H1 (cell line): ENCODE measurements at regions not wholly inside any gene's neighbourhood (a gene's known extent, or its start where the extent isn't known, plus 50 kb on each side); places are given as distances from the start of the nearest gene placed in this dataset.

Experiments
- CTCF ChIA-PET: fragments of 300-600 bp; sonication (Branson Sonifier 250); formaldehyde crosslinking; loops from one replicate; lab custom pipeline; 2021; ENCODE audit not compliant: partially characterized antibody; lab: Charles Lee
- POLR2A ChIA-PET: fragments of 300-600 bp; sonication (Branson Sonifier 250); formaldehyde crosslinking; loops from one replicate; lab custom pipeline; 2021; ENCODE audit warnings: inconsistent platforms; ENCODE audit not compliant: partially characterized antibody; lab: Charles Lee
- DNase-seq, 2 experiments: peaks; one replicate each; pipeline versions ENCODE4 v3.0.0 to v3.0.0-alpha.2; 2010 to 2022; ENCODE audit warnings: low spot score in 2 of 2, low read depth in 1 of 2, mixed read lengths in 1 of 2
- FAIRE-seq: peaks from 2 replicates; lab custom pipeline; 2011; peaks lifted over from hg19 to GRCh38; lab: Jason Lieb, UNC
- H2AFZ ChIP-seq: 2 replicates; pipeline ENCODE4 v1.8.1; 2012; ENCODE audit warnings: low read length, inconsistent platforms
- H2AK5ac ChIP-seq: 2 replicates; pipeline ENCODE4 v1.6.1; 2013; ENCODE audit warnings: low read depth, low read length
- H2BK120ac ChIP-seq: replicated peaks from 2 replicates; pipeline ENCODE3; 2013; ENCODE audit warnings: low read depth, low read length, inconsistent platforms
- H2BK12ac ChIP-seq: 2 replicates; pipeline ENCODE4 v1.6.1; 2013; ENCODE audit warnings: low read depth, low read length
- H2BK15ac ChIP-seq: 2 replicates; pipeline ENCODE4 v1.6.1; 2013; ENCODE audit warnings: low read length
- H2BK20ac ChIP-seq: 2 replicates; pipeline ENCODE4 v1.6.1; 2013; ENCODE audit warnings: low read length
- H2BK5ac ChIP-seq: 2 replicates; pipeline ENCODE4 v1.6.1; 2013; ENCODE audit warnings: low read depth, low read length
- H3K14ac ChIP-seq: 2 replicates; pipeline ENCODE4 v1.6.1; 2013; ENCODE audit warnings: inconsistent platforms; ENCODE audit not compliant: insufficient read length
- H3K18ac ChIP-seq: 2 replicates; pipeline ENCODE4 v1.6.1; 2013; ENCODE audit warnings: low read length; ENCODE audit errors: extremely low read depth
- H3K23ac ChIP-seq: 2 replicates; pipeline ENCODE4 v1.6.1; 2013; ENCODE audit warnings: inconsistent platforms; ENCODE audit not compliant: insufficient read length
- H3K23me2 ChIP-seq: 2 replicates; pipeline ENCODE4 v1.6.1; 2013; ENCODE audit warnings: low read depth, low read length
- H3K27ac ChIP-seq: 2 replicates; pipeline ENCODE4 v1.6.1; 2011; ENCODE audit warnings: low read depth, low read length, inconsistent platforms
- H3K27me3 ChIP-seq, 4 experiments: replicated peaks in 1 of 4; 1 replicate in 1 of 4; 2 replicates in 3 of 4; pipeline versions ENCODE4 v1.6.1 to v1.8.1; 2011 to 2013; ENCODE audit warnings: low read length in 3 of 4, mild to moderate bottlenecking in 3 of 4, inconsistent platforms in 2 of 4, mixed read lengths in 2 of 4, moderate library complexity in 1 of 4; ENCODE audit not compliant: control insufficient read depth in 3 of 4, insufficient read depth in 3 of 4; ENCODE audit errors: extremely low read depth in 1 of 4
- H3K36me3 ChIP-seq, 4 experiments: 2 replicates each; pipeline versions ENCODE4 v1.6.1 to v1.8.1; 2011 to 2013; ENCODE audit warnings: mild to moderate bottlenecking in 4 of 4, low read length in 3 of 4, moderate library complexity in 2 of 4, control low read depth in 1 of 4, inconsistent platforms in 1 of 4; ENCODE audit not compliant: insufficient read depth in 4 of 4, control insufficient read depth in 2 of 4
- H3K4ac ChIP-seq: replicated peaks from 2 replicates; pipeline ENCODE3; 2013; ENCODE audit warnings: low read length, low read depth, mixed read lengths, inconsistent platforms; ENCODE audit not compliant: insufficient read length
- H3K4me1 ChIP-seq, 4 experiments: replicated peaks in 1 of 4; 1 replicate in 1 of 4; 2 replicates in 3 of 4; pipeline versions ENCODE4 v1.6.1 to v1.8.1; 2011 to 2013; ENCODE audit warnings: low read length in 3 of 4, inconsistent platforms in 2 of 4, mixed read lengths in 1 of 4; ENCODE audit not compliant: insufficient read depth in 4 of 4, control insufficient read depth in 3 of 4
- H3K4me2 ChIP-seq, 2 experiments: 2 replicates each; pipeline versions ENCODE4 v1.6.1 to v1.8.1; 2011 to 2013; ENCODE audit warnings: low read depth in 2 of 2, low read length in 2 of 2, control low read depth in 1 of 2, inconsistent platforms in 1 of 2, mild to moderate bottlenecking in 1 of 2; ENCODE audit not compliant: insufficient read depth in 1 of 2
- H3K4me3 ChIP-seq, 4 experiments: fragments of 200-600, 300-600 bp in 1 of 4; sonication (generic), shearing (Covaris generic), sonication (Bioruptor Twin) in 1 of 4; 2 replicates each; pipeline versions ENCODE4 v1.5.1 to v1.8.1; 2011 to 2016; ENCODE audit warnings: low read length in 4 of 4, low read depth in 3 of 4, control low read depth in 2 of 4, inconsistent platforms in 2 of 4, mild to moderate bottlenecking in 2 of 4, mixed read lengths in 1 of 4, moderate library complexity in 1 of 4; ENCODE audit not compliant: insufficient read depth in 2 of 4; ENCODE audit errors: extremely low read depth in 1 of 4
- H3K56ac ChIP-seq: replicated peaks from 2 replicates; pipeline ENCODE3; 2013; ENCODE audit warnings: low read depth, mild to moderate bottlenecking, mixed read lengths, low read length, inconsistent platforms; ENCODE audit not compliant: insufficient read length
- H3K79me1 ChIP-seq: 2 replicates; pipeline ENCODE4 v1.6.1; 2013; ENCODE audit warnings: low read depth, low read length, control low read depth
- H3K79me2 ChIP-seq, 2 experiments: 2 replicates each; pipeline versions ENCODE4 v1.6.1 to v1.8.1; 2012 to 2013; ENCODE audit warnings: low read length in 2 of 2, mild to moderate bottlenecking in 2 of 2, inconsistent platforms in 1 of 2; ENCODE audit not compliant: insufficient read depth in 2 of 2, control insufficient read depth in 1 of 2
- H3K9ac ChIP-seq, 4 experiments: replicated peaks in 1 of 4; 1 replicate in 1 of 4; 2 replicates in 3 of 4; pipeline versions ENCODE4 v1.6.1 to v1.8.1; 2011 to 2013; ENCODE audit warnings: low read depth in 3 of 4, low read length in 3 of 4, control low read depth in 2 of 4, mild to moderate bottlenecking in 2 of 4, moderate library complexity in 2 of 4, inconsistent platforms in 1 of 4; ENCODE audit errors: extremely low read depth in 1 of 4
- H3K9me3 ChIP-seq, 2 experiments: 2 replicates each; pipeline versions ENCODE4 v1.6.1 to v1.8.1; 2012 to 2013; ENCODE audit warnings: mild to moderate bottlenecking in 2 of 2, moderate library complexity in 2 of 2, control low read depth in 1 of 2, inconsistent platforms in 1 of 2, low read depth in 1 of 2, low read length in 1 of 2, mixed read lengths in 1 of 2; ENCODE audit not compliant: insufficient read depth in 2 of 2
- H4K20me1 ChIP-seq, 2 experiments: replicated peaks in 1 of 2; 2 replicates each; pipeline versions ENCODE3 to v1.8.1; 2011 to 2013; ENCODE audit warnings: inconsistent platforms in 2 of 2, low read length in 2 of 2, mild to moderate bottlenecking in 1 of 2; ENCODE audit not compliant: insufficient read depth in 2 of 2, control insufficient read depth in 1 of 2
- H4K5ac ChIP-seq: 2 replicates; pipeline ENCODE4 v1.6.1; 2013; ENCODE audit warnings: low read length, low read depth, mixed read lengths, inconsistent platforms; ENCODE audit not compliant: insufficient read length
- H4K8ac ChIP-seq: 2 replicates; pipeline ENCODE4 v1.8.0; 2013; ENCODE audit warnings: mild to moderate bottlenecking, moderate library complexity, low read length, inconsistent platforms; ENCODE audit not compliant: insufficient read depth; ENCODE audit errors: extremely low read depth
- H4K91ac ChIP-seq: replicated peaks from 2 replicates; pipeline ENCODE3; 2013; ENCODE audit warnings: low read length, mixed read lengths, inconsistent platforms; ENCODE audit not compliant: insufficient read length
- ASH2L ChIP-seq: fragments of 200-600, 300-600 bp; sonication (generic); IDR thresholded peaks from one replicate; pipeline ENCODE4 v1.7.1; 2017; ENCODE audit warnings: low read length
- BACH1 ChIP-seq: IDR thresholded peaks from 2 replicates; pipeline ENCODE4 v1.6.1; 2012; ENCODE audit warnings: low read length, improper control_type of control experiment
- BRCA1 ChIP-seq: IDR thresholded peaks from 2 replicates; pipeline ENCODE4 v1.6.1; 2012; ENCODE audit warnings: low read depth, low read length, improper control_type of control experiment
- CHD1 ChIP-seq: IDR thresholded peaks from 2 replicates; pipeline ENCODE4 v1.6.1; 2012; ENCODE audit warnings: low read depth, low read length, improper control_type of control experiment
- EGR1 ChIP-seq: IDR thresholded peaks from 2 replicates; pipeline ENCODE4 v1.6.1; 2011; ENCODE audit warnings: low read depth, low read length, borderline replicate concordance
- GABPA ChIP-seq: IDR thresholded peaks from 2 replicates; pipeline ENCODE4 v1.6.1; 2011; ENCODE audit warnings: mild to moderate bottlenecking, low read length, moderate library complexity, borderline replicate concordance; ENCODE audit not compliant: insufficient read depth
- POLR2A ChIP-seq, 2 experiments: IDR thresholded peaks; 1 replicate in 1 of 2; 2 replicates in 1 of 2; pipeline ENCODE4 v1.6.1; 2011; ENCODE audit warnings: low read depth in 2 of 2, low read length in 2 of 2, mild to moderate bottlenecking in 2 of 2; ENCODE audit errors: control extremely low read depth in 1 of 2
- POLR2AphosphoS5 ChIP-seq: IDR thresholded peaks from 2 replicates; pipeline ENCODE4 v1.6.1; 2011; ENCODE audit warnings: low read depth, low read length
- RAD21 ChIP-seq, 2 experiments: IDR thresholded peaks in 1 of 2; conservative IDR thresholded peaks in 1 of 2; 2 replicates each; pipeline ENCODE4 v1.6.1; 2011; ENCODE audit warnings: low read depth in 2 of 2, low read length in 2 of 2, improper control_type of control experiment in 1 of 2, inconsistent platforms in 1 of 2, mild to moderate bottlenecking in 1 of 2, moderate library complexity in 1 of 2
- RFX5 ChIP-seq: IDR thresholded peaks from 2 replicates; pipeline ENCODE4 v1.6.1; 2011; ENCODE audit warnings: low read depth, low read length, improper control_type of control experiment, borderline replicate concordance
- SAP30 ChIP-seq: fragments of 300-600 bp; sonication (generic); IDR thresholded peaks from 2 replicates; pipeline ENCODE4 v1.7.1; 2012; ENCODE audit warnings: low read length, moderate library complexity, mild to moderate bottlenecking, inconsistent platforms; ENCODE audit not compliant: insufficient read depth, insufficient replicate concordance
- SP2 ChIP-seq: IDR thresholded peaks from 2 replicates; pipeline ENCODE4 v1.6.1; 2012; ENCODE audit warnings: mild to moderate bottlenecking, low read length, inconsistent platforms
- SUZ12 ChIP-seq: fragments of 200-600 bp; sonication (generic); IDR thresholded peaks from 2 replicates; pipeline ENCODE4 v1.6.1; 2012; ENCODE audit warnings: mild to moderate bottlenecking, inconsistent platforms, low read length, moderate library complexity, mixed read lengths
- WGBS, 2 experiments: shearing (Covaris generic) in 1 of 2; methylation state at CpG; one replicate each; pipeline versions ENCODE4 v1.1.6 to v1.1.7; 2013 to 2015; ENCODE audit warnings: low lambda C conversion rate in 2 of 2, mixed read lengths in 2 of 2, inconsistent platforms in 1 of 2, low coverage in 1 of 2, missing lambda C conversion rate in 1 of 2; ENCODE audit not compliant: insufficient replicate concordance in 2 of 2, insufficient coverage in 1 of 2, insufficient read length in 1 of 2; ENCODE audit errors: extremely low coverage in 1 of 2, missing lambda C conversion rate in 1 of 2; 5-methylcytosine and 5-hydroxymethylcytosine counted together
- TF ChIP-seq, protein P1 (sequence below), 3 experiments: IDR thresholded peaks; 1 replicate in 2 of 3; 2 replicates in 1 of 3; pipeline versions ENCODE4 v1.5.1 to v1.6.1; 2011; ENCODE audit warnings: low read length in 3 of 3, mild to moderate bottlenecking in 3 of 3, inconsistent platforms in 2 of 3, low read depth in 1 of 3, moderate library complexity in 1 of 3; ENCODE audit not compliant: insufficient read depth in 1 of 3; ENCODE audit errors: control extremely low read depth in 1 of 3

DNA sequence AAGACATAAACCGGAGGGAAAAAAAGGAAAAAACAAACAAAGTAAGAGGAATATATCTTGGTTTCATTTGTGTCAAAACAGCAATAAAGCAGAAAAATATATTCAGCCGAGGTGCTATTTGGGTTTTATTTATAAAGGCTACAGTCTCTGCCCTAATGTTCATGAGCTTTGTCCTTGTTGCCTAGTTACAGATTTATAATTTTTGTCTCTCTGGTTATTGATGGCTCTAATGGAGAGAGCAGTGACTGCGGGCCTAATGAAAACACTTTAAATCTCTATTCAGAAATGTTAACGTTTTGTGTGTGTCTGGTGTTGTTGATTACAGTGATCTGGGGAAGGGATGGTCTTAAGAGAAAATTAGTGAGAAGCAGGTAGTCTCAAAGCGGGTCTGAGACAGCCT lies 854.0 kb upstream of the LRRTM1 start:
- H3K4ac ChIP-seq = no peak overlapping the region
- TF ChIP-seq POLR2A (IDR thresholded peaks at IDR 0.05; ENCODE audit: control extremely low read depth in 1 of 2, low read depth in 2 of 2, low read length in 2 of 2) = no peak
- TF ChIP-seq ASH2L = no peak
- TF ChIP-seq SP2 = no peak
- TF ChIP-seq RAD21 (IDR thresholded peaks at IDR 0.05 in 1 of 2, conservative IDR thresholded peaks at IDR 0.05 in 1 of 2; ENCODE audit: low read depth in 2 of 2, low read length in 2 of 2) = no peak
- TF ChIP-seq, protein P1, sequence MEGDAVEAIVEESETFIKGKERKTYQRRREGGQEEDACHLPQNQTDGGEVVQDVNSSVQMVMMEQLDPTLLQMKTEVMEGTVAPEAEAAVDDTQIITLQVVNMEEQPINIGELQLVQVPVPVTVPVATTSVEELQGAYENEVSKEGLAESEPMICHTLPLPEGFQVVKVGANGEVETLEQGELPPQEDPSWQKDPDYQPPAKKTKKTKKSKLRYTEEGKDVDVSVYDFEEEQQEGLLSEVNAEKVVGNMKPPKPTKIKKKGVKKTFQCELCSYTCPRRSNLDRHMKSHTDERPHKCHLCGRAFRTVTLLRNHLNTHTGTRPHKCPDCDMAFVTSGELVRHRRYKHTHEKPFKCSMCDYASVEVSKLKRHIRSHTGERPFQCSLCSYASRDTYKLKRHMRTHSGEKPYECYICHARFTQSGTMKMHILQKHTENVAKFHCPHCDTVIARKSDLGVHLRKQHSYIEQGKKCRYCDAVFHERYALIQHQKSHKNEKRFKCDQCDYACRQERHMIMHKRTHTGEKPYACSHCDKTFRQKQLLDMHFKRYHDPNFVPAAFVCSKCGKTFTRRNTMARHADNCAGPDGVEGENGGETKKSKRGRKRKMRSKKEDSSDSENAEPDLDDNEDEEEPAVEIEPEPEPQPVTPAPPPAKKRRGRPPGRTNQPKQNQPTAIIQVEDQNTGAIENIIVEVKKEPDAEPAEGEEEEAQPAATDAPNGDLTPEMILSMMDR (IDR thresholded peaks at IDR 0.05; ENCODE audit: control extremely low read depth in 1 of 3, insufficient read depth in 1 of 3, low read depth in 1 of 3, low read length in 3 of 3) = no peak
- TF ChIP-seq POLR2AphosphoS5 = no peak
- no peak for TF ChIP-seq BACH1
- TF ChIP-seq GABPA = no peak
- TF ChIP-seq CHD1 = no peak
- TF ChIP-seq BRCA1 = no peak
- TF ChIP-seq EGR1 = no peak
- TF ChIP-seq SAP30 = no peak
- TF ChIP-seq RFX5 = no peak
- TF ChIP-seq SUZ12 = no peak
- TF ChIP-seq, all 59 proteins: peak for 0
- Histone ChIP-seq H3K4me1 (no peaks in the 10 kb centered on the region), H2BK15ac (no peak overlapping the region), H3K27ac (no peak overlapping the region), H3K23me2 (no peaks in the 10 kb centered on the region), H4K8ac (no peak overlapping the region), H3K9ac (no peak overlapping the region), H2AFZ (no peak overlapping the region), H3K9me3 (no peaks in the 10 kb centered on the region), H2AK5ac (no peak overlapping the region), H3K14ac (no peak overlapping the region), H2BK120ac (no peak overlapping the region), H2BK12ac (no peak overlapping the region), H4K91ac (no peak overlapping the region), H3K36me3 (no peaks in the 10 kb centered on the region), H2BK20ac (no peak overlapping the region), H3K79me1 (no peaks in the 10 kb centered on the region), H3K4me3 (no peak overlapping the region), H3K4me2 (no peak overlapping the region), H4K20me1 (no peaks in the 10 kb centered on the region), H4K5ac (no peak overlapping the region), H3K23ac (no peak overlapping the region), H3K27me3 (no peaks in the 10 kb centered on the region), H3K18ac (no peak overlapping the region), H2BK5ac (no peak overlapping the region), H3K56ac (no peak overlapping the region), H3K79me2 (no peaks in the 10 kb centered on the region)
- POLR2A ChIA-PET = no interaction called here
- CTCF ChIA-PET = no interaction called here
- FAIRE-seq = no peak
- no peak for DNase-seq
- 96% methylated on average over 5 of the region's 5 CpGs; no CpG with 5 or more reads in 1 of the 2 experiments for WGBS, 2 experiments
